Mesenchymal stem cell (in vitro differentiated cells and primary cell): ENCODE measurements at regions not wholly inside any gene's neighbourhood (a gene's known extent, or its start where the extent isn't known, plus 50 kb on each side); places are given as distances from the start of the nearest gene placed in this dataset.

Experiments
- DNase-seq: peaks from one replicate; pipeline ENCODE4 v3.0.0-alpha.2; 2013
- H2AFZ ChIP-seq: one replicate; pipeline ENCODE4 v1.6.1; 2013; ENCODE audit warnings: low read depth, mild to moderate bottlenecking, control low read depth, inconsistent platforms, low read length, moderate library complexity
- H2AK5ac ChIP-seq: 2 replicates; pipeline ENCODE4 v1.6.1; 2013; ENCODE audit warnings: low read length, moderate library complexity, mild to moderate bottlenecking, inconsistent platforms; ENCODE audit not compliant: severe bottlenecking
- H2BK120ac ChIP-seq: one replicate; pipeline ENCODE4 v1.6.1; 2013; ENCODE audit warnings: low read depth, mild to moderate bottlenecking, inconsistent platforms, low read length, moderate library complexity
- H2BK12ac ChIP-seq, 2 experiments: one replicate each; pipeline ENCODE4 v1.6.1; 2013; ENCODE audit warnings: inconsistent platforms in 2 of 2, low read length in 2 of 2, mild to moderate bottlenecking in 2 of 2, moderate library complexity in 2 of 2, control low read depth in 1 of 2
- H2BK15ac ChIP-seq: one replicate; pipeline ENCODE4 v1.6.1; 2013; ENCODE audit warnings: mild to moderate bottlenecking, low read depth, inconsistent platforms; ENCODE audit not compliant: poor library complexity, severe bottlenecking
- H2BK5ac ChIP-seq: 2 replicates; pipeline ENCODE4 v1.6.1; 2013; ENCODE audit warnings: low read depth, mild to moderate bottlenecking, low read length, control low read depth, inconsistent platforms; ENCODE audit not compliant: poor library complexity, severe bottlenecking
- H3K14ac ChIP-seq, 2 experiments: one replicate each; pipeline ENCODE4 v1.6.1; 2013; ENCODE audit warnings: inconsistent platforms in 2 of 2, low read length in 2 of 2, control low read depth in 1 of 2, mild to moderate bottlenecking in 1 of 2, moderate library complexity in 1 of 2
- H3K18ac ChIP-seq, 2 experiments: one replicate each; pipeline ENCODE4 v1.6.1; 2013; ENCODE audit warnings: inconsistent platforms in 2 of 2, low read length in 2 of 2, control low read depth in 1 of 2, low read depth in 1 of 2, mild to moderate bottlenecking in 1 of 2
- H3K23ac ChIP-seq, 2 experiments: one replicate each; pipeline ENCODE4 v1.6.1; 2013; ENCODE audit warnings: inconsistent platforms in 2 of 2, low read length in 2 of 2, mild to moderate bottlenecking in 2 of 2, moderate library complexity in 2 of 2, control low read depth in 1 of 2
- H3K27ac ChIP-seq: 2 replicates; pipeline ENCODE4 v1.5.1; 2013; ENCODE audit warnings: mild to moderate bottlenecking, moderate library complexity, low read length, control low read depth, inconsistent platforms; ENCODE audit not compliant: poor library complexity, severe bottlenecking
- H3K27me3 ChIP-seq, 2 experiments: 2 replicates each; pipeline versions ENCODE4 v1.6.1 to v1.7.0; 2013; ENCODE audit warnings: low read length in 2 of 2, mild to moderate bottlenecking in 2 of 2, moderate library complexity in 2 of 2, control low read depth in 1 of 2, inconsistent platforms in 1 of 2; ENCODE audit not compliant: control insufficient read depth in 1 of 2, insufficient read depth in 1 of 2
- H3K36me3 ChIP-seq, 2 experiments: 2 replicates each; pipeline versions ENCODE4 v1.6.1 to v1.7.0; 2013; ENCODE audit warnings: low read length in 2 of 2, control low read depth in 1 of 2, inconsistent platforms in 1 of 2, low read depth in 1 of 2, mild to moderate bottlenecking in 1 of 2; ENCODE audit not compliant: insufficient read depth in 2 of 2, control insufficient read depth in 1 of 2
- H3K4ac ChIP-seq, 2 experiments: one replicate each; pipeline ENCODE4 v1.6.1; 2013; ENCODE audit warnings: inconsistent platforms in 2 of 2, low read length in 2 of 2, mild to moderate bottlenecking in 2 of 2, moderate library complexity in 2 of 2, control low read depth in 1 of 2, low read depth in 1 of 2
- H3K4me1 ChIP-seq: 2 replicates; pipeline ENCODE4 v1.6.1; 2013; ENCODE audit warnings: low read depth, low read length, control low read depth; ENCODE audit not compliant: control insufficient read depth, insufficient read depth
- H3K4me2 ChIP-seq: 2 replicates; pipeline ENCODE4 v1.6.1; 2013; ENCODE audit warnings: low read length, mild to moderate bottlenecking, inconsistent platforms; ENCODE audit not compliant: poor library complexity, severe bottlenecking
- H3K4me3 ChIP-seq, 2 experiments: 2 replicates each; pipeline versions ENCODE4 v1.5.1 to v1.7.0; 2013; ENCODE audit warnings: low read length in 2 of 2, mild to moderate bottlenecking in 2 of 2, control low read depth in 1 of 2, low read depth in 1 of 2; ENCODE audit not compliant: insufficient read depth in 1 of 2
- H3K79me1 ChIP-seq: replicated peaks from 2 replicates; pipeline ENCODE4 v1.6.1; 2013; ENCODE audit warnings: mild to moderate bottlenecking, control low read depth, low read length, inconsistent platforms; ENCODE audit not compliant: poor library complexity, severe bottlenecking
- H3K9ac ChIP-seq: 2 replicates; pipeline ENCODE4 v1.7.0; 2013; ENCODE audit warnings: mild to moderate bottlenecking, low read length, moderate library complexity
- H3K9me3 ChIP-seq: 2 replicates; pipeline ENCODE4 v1.7.0; 2013; ENCODE audit warnings: mild to moderate bottlenecking, low read length; ENCODE audit not compliant: control insufficient read depth
- H4K8ac ChIP-seq: one replicate; pipeline ENCODE4 v1.6.1; 2013; ENCODE audit warnings: inconsistent platforms, mild to moderate bottlenecking, low read length, moderate library complexity
- H4K91ac ChIP-seq: one replicate; pipeline ENCODE4 v1.6.1; 2013; ENCODE audit warnings: mild to moderate bottlenecking, low read length, inconsistent platforms
- WGBS: methylation state at CpG from one replicate; pipeline ENCODE4 v1.1.7; 2013; ENCODE audit warnings: mixed read lengths; 5-methylcytosine and 5-hydroxymethylcytosine counted together

DNA sequence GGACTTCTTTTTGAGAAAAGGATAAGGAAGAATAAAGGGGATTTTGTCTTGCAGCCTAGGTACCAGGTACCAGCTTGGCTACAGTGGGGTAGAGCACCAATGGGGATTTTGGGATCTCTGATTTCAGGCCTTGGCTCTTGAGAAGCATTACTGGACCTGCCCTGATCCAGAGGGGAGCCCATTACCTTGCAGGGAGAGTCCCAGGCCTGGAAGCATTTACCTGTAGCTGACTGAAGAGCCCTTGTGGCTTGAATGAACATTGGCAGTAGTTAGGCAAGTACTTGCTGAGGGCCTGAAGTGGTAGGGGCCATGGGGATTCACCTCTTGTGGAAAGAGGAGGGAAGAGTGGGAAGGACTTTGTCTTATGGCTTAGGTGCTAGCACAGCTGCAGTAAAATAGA, 308.2 kb upstream of the FBXO33 start:
- no peak overlapping the region for H3K4me3 ChIP-seq
- no peaks in the 10 kb centered on the region for H3K36me3 ChIP-seq
- H3K9ac ChIP-seq = no peak overlapping the region
- H3K14ac ChIP-seq = no peak overlapping the region
- no peak overlapping the region for H3K23ac ChIP-seq
- no peak overlapping the region for H4K91ac ChIP-seq
- H2BK120ac ChIP-seq = no peak overlapping the region
- H2BK12ac ChIP-seq = no peak overlapping the region
- no peak overlapping the region for H2AFZ ChIP-seq
- H3K4me1 ChIP-seq = no peaks in the 10 kb centered on the region
- H3K18ac ChIP-seq = no peak overlapping the region
- H3K9me3 ChIP-seq = no peaks in the 10 kb centered on the region
- no peak overlapping the region for H4K8ac ChIP-seq
- H3K4ac ChIP-seq = no peak overlapping the region
- no peak overlapping the region for H2AK5ac ChIP-seq
- H2BK15ac ChIP-seq = no peak overlapping the region
- no peak overlapping the region for H3K4me2 ChIP-seq
- no peak overlapping the region for H2BK5ac ChIP-seq
- no peaks in the 10 kb centered on the region for H3K27me3 ChIP-seq
- no peak for DNase-seq
- no peaks in the 10 kb centered on the region for H3K79me1 ChIP-seq
- no peak overlapping the region for H3K27ac ChIP-seq

DNA sequence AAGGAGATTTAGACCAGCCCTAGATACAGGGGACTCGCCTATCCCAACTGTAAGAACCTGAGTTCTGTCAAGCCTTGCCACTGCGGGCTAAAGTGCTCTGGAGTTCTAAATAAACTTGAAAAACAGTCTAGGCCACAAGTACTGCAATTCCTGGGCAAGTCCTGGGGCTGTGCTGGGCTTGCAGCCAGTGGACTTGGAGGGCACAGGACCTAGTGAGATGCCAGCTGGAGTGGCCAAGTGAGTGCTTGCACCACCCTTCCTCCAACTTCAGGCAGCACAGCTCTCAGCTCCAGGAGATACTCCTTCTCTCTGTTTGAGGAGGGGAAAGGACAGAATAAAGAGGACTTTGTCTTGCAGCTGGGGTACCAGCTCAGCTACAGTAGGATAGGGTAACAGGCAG, 307.6 kb upstream of the FBXO33 start:
- no peak overlapping the region for H3K27ac ChIP-seq
- no peak overlapping the region for H3K4ac ChIP-seq
- H2AK5ac ChIP-seq = no peak overlapping the region
- no peaks in the 10 kb centered on the region for H3K79me1 ChIP-seq
- H2BK5ac ChIP-seq = no peak overlapping the region
- H3K14ac ChIP-seq = no peak overlapping the region
- no peak overlapping the region for H3K23ac ChIP-seq
- no peak overlapping the region for H4K8ac ChIP-seq
- no peaks in the 10 kb centered on the region for H3K36me3 ChIP-seq
- no peak overlapping the region for H4K91ac ChIP-seq
- H3K18ac ChIP-seq = no peak overlapping the region
- H3K9ac ChIP-seq = no peak overlapping the region
- H3K4me1 ChIP-seq = no peaks in the 10 kb centered on the region
- H3K27me3 ChIP-seq = no peaks in the 10 kb centered on the region
- H3K9me3 ChIP-seq = no peaks in the 10 kb centered on the region
- H3K4me2 ChIP-seq = no peak overlapping the region
- H3K4me3 ChIP-seq = no peak overlapping the region
- WGBS = 95% methylated on average over 2 of the region's 2 CpGs
- H2BK15ac ChIP-seq = no peak overlapping the region
- no peak overlapping the region for H2AFZ ChIP-seq
- DNase-seq = no peak
- no peak overlapping the region for H2BK12ac ChIP-seq
- no peak overlapping the region for H2BK120ac ChIP-seq

DNA sequence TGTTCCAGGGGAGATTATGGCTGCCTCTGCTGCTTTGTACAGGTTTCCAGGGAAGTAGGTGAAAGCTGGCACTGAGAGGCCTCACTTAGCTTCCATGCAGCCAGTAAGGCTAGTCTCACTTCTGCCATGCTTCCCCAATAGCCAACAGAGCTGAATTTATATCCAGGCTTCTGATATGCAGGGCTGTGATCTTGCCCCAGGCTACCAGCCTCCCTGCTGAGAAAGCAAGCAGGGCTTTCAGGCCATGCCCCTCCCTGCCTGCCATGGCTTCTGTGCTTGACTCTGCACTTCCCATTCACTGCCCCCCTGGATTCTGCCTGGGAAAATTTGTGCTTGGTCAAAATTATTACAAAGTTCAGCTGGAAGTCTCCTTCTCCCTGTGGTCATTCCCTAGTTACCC, 302.1 kb upstream of the FBXO33 start:
- DNase-seq = no peak
- Histone ChIP-seq H3K18ac (no peak overlapping the region), H3K4me3 (no peak overlapping the region), H2AFZ (no peak overlapping the region), H4K91ac (no peak overlapping the region), H2AK5ac (no peak overlapping the region), H3K36me3 (no peaks in the 10 kb centered on the region), H2BK120ac (no peak overlapping the region), H3K27ac (no peak overlapping the region), H3K14ac (no peak overlapping the region), H3K4me2 (no peak overlapping the region), H3K9me3 (peaks cover 4% of the 10 kb centered on the region), H4K8ac (no peak overlapping the region), H2BK12ac (no peak overlapping the region), H3K4me1 (no peaks in the 10 kb centered on the region), H3K23ac (no peak overlapping the region), H2BK15ac (no peak overlapping the region), H3K4ac (no peak overlapping the region), H3K9ac (no peak overlapping the region), H3K79me1 (no peaks in the 10 kb centered on the region), H2BK5ac (no peak overlapping the region), H3K27me3 (no peaks in the 10 kb centered on the region)

DNA sequence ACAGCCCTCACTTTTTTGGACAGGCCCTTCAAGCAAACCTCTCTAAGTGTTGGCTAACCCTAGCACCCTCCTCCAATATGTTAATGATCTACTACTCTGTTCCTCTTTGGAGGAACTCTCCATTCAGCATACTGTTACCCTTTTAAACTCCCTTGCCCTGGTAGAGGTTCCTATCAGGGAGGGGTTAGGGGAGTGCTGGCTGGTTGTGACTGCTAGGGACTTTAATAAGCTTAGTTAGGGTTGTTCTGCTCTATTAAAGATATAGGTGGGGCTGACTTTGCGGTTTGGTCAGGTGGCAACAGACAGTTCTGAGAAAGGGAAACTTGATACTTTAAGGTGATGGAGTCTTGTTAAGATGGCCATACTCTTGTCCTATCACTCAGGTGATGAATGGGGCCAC, 301.5 kb upstream of the FBXO33 start:
- DNase-seq = no peak
- H3K79me1 ChIP-seq = no peaks in the 10 kb centered on the region
- H3K27ac ChIP-seq = no peak overlapping the region
- no peak overlapping the region for H2AFZ ChIP-seq
- H4K8ac ChIP-seq = no peak overlapping the region
- no peak overlapping the region for H2AK5ac ChIP-seq
- H3K4me1 ChIP-seq = no peaks in the 10 kb centered on the region
- peaks cover 4% of the 10 kb centered on the region for H3K9me3 ChIP-seq
- H3K4me3 ChIP-seq = no peak overlapping the region
- WGBS = 77% methylated on average over 1 of the region's 1 CpG
- H4K91ac ChIP-seq = no peak overlapping the region
- no peak overlapping the region for H3K14ac ChIP-seq
- H2BK15ac ChIP-seq = no peak overlapping the region
- H2BK5ac ChIP-seq = no peak overlapping the region
- H3K4me2 ChIP-seq = no peak overlapping the region
- H2BK120ac ChIP-seq = no peak overlapping the region
- H2BK12ac ChIP-seq = no peak overlapping the region
- H3K36me3 ChIP-seq = no peaks in the 10 kb centered on the region
- H3K4ac ChIP-seq = no peak overlapping the region
- H3K27me3 ChIP-seq = no peaks in the 10 kb centered on the region
- H3K23ac ChIP-seq = no peak overlapping the region
- no peak overlapping the region for H3K9ac ChIP-seq
- H3K18ac ChIP-seq = no peak overlapping the region
